ENCODE measurements at regions not wholly inside any gene's neighbourhood (a gene's known extent, or its start where the extent isn't known, plus 50 kb on each side); places are given as distances from the start of the nearest gene placed in this dataset.

DNA sequence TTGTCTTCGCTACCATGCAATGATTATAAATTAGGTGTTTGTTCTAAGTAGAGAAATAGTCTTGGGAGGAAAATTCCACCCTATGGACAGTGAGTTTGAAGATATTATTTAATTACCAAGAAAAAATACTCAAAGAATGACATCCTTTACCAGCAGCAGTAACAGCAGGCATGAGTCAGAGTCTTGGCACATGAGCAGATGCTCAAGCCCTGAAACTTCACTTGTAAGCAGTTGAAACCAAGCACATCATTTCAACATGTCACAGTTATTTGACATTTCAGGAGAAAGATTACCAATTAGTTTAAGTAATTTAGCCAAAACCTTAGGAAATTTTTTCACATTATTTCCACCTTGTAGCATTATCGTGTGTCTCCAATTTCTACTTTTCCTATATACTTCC, 99.2 kb downstream of the C12orf50 start:
- TF ChIP-seq, protein P1, sequence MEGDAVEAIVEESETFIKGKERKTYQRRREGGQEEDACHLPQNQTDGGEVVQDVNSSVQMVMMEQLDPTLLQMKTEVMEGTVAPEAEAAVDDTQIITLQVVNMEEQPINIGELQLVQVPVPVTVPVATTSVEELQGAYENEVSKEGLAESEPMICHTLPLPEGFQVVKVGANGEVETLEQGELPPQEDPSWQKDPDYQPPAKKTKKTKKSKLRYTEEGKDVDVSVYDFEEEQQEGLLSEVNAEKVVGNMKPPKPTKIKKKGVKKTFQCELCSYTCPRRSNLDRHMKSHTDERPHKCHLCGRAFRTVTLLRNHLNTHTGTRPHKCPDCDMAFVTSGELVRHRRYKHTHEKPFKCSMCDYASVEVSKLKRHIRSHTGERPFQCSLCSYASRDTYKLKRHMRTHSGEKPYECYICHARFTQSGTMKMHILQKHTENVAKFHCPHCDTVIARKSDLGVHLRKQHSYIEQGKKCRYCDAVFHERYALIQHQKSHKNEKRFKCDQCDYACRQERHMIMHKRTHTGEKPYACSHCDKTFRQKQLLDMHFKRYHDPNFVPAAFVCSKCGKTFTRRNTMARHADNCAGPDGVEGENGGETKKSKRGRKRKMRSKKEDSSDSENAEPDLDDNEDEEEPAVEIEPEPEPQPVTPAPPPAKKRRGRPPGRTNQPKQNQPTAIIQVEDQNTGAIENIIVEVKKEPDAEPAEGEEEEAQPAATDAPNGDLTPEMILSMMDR (IDR thresholded peaks at IDR 0.05) = no peak
- DNase-seq (no peak), ATAC-seq (no peak)
- H3K4me3 ChIP-seq = no peak overlapping the region
- H3K27me3 ChIP-seq (ENCODE audit: low read depth) = no peaks in the 10 kb centered on the region
- H3K4me1 ChIP-seq = no peaks in the 10 kb centered on the region
- intact Hi-C loops (cut with DNase I) = no loop called here
- no peaks in the 10 kb centered on the region for H3K36me3 ChIP-seq
- H3K9me3 ChIP-seq = no peaks in the 10 kb centered on the region
- H3K27ac ChIP-seq = no peak overlapping the region

DNA sequence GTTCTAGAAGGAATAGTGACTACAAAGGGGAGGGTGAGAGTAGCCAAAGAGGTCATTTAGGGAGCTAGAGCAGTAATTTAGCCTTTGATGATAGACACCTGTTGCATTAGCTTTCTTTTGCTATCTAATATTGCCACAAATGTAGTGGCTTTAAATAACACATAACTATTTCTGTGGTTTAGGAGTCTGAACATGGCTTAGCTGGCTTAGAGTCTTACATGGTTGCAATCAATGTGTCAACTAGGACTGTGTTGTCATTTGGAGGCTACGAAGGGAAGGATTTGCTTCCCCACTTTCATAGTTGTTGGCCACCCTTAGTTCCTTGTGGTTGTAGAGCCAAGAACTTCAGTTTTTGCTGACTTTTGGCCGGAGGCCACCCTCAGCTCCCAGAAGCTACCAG, 99.9 kb downstream of the C12orf50 start:
- Histone ChIP-seq H3K4me3 (no peak overlapping the region), H3K4me1 (no peaks in the 10 kb centered on the region), H3K27ac (no peak overlapping the region), H3K36me3 (no peaks in the 10 kb centered on the region), H3K9me3 (no peaks in the 10 kb centered on the region), H3K27me3 (ENCODE audit: low read depth) (no peaks in the 10 kb centered on the region)
- intact Hi-C loops (cut with DNase I) = no loop called here
- DNase-seq = no peak
- TF ChIP-seq, protein P1 (IDR thresholded peaks at IDR 0.05) = no peak
- no peak for ATAC-seq

DNA sequence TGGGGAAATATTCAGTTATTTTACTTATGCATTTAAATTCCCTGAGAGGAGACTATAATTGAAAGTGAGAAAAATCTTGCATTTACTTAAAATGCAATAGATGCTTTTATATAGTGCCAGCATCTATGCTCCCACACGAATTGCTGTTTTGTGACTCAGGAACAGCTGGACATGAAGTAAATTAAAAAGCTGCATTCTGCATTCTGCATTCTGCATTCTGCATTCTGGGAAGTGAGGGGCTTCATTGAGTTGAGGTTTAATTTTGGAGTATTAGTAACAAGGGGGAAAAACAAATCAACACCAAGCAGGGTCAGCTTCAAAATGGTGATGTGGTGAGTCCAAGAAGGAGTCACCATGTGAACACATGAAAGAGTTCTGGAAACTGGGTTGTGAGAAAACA, 101.2 kb downstream of the C12orf50 start:
- Histone ChIP-seq H3K36me3 (no peaks in the 10 kb centered on the region), H3K9me3 (no peaks in the 10 kb centered on the region), H3K27me3 (ENCODE audit: low read depth) (no peaks in the 10 kb centered on the region), H3K4me1 (no peaks in the 10 kb centered on the region), H3K4me3 (no peak overlapping the region), H3K27ac (no peak overlapping the region)
- TF ChIP-seq, protein P1 (IDR thresholded peaks at IDR 0.05) = no peak
- ATAC-seq (no peak), DNase-seq (no peak)
- intact Hi-C loops (cut with DNase I) = no loop called here

DNA sequence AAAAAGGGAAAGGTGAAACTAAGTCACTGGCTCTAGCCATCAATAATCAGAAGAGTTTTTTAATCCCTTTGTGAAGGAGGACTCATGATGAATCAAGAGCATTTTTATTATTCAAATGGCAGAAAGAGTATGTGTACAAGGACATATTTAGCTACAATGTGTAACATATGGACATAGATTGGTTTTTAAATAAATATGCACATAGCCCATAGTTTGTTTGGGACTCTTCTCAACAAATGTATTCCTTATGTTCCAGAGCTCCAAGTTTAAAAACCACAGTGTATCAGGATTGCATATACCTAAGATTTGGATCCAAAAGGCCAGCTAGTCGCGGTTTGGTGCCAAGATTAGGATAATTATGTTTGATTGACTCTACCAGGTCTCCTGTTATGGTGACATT, 104.2 kb downstream of the C12orf50 start:
- Histone ChIP-seq H3K27me3 (ENCODE audit: low read depth) (no peaks in the 10 kb centered on the region), H3K4me1 (no peaks in the 10 kb centered on the region), H3K27ac (no peak overlapping the region), H3K9me3 (no peaks in the 10 kb centered on the region), H3K36me3 (no peaks in the 10 kb centered on the region), H3K4me3 (no peak overlapping the region)
- ATAC-seq (no peak), DNase-seq (no peak)
- intact Hi-C loops (cut with DNase I) = no loop called here
- TF ChIP-seq, protein P1 (IDR thresholded peaks at IDR 0.05) = no peak

DNA sequence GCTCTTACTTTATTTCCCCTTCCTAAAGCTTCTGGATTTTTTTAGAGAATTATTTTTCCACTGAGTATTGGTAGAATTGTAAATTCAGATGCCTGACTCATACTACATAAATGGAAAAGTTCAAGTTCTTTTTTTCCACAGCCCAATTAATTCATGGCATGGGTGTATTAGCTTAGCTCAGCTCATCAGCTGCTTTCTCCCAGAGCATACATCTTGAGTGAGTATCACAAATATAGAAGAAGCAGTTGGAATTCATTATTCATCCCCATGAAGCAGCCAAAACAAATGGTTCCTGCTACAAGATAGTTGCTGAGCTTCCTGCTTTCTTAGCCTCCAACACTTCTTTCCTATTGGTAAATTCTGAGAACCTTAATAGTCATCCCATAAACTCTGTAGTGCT, 105.1 kb downstream of the C12orf50 start:
- TF ChIP-seq, protein P1 (IDR thresholded peaks at IDR 0.05) = no peak
- Histone ChIP-seq H3K4me3 (no peak overlapping the region), H3K4me1 (no peaks in the 10 kb centered on the region), H3K27ac (no peak overlapping the region), H3K27me3 (ENCODE audit: low read depth) (no peaks in the 10 kb centered on the region), H3K9me3 (no peaks in the 10 kb centered on the region), H3K36me3 (no peaks in the 10 kb centered on the region)
- ATAC-seq (no peak), DNase-seq (no peak)
- intact Hi-C loops (cut with DNase I) = no loop called here

DNA sequence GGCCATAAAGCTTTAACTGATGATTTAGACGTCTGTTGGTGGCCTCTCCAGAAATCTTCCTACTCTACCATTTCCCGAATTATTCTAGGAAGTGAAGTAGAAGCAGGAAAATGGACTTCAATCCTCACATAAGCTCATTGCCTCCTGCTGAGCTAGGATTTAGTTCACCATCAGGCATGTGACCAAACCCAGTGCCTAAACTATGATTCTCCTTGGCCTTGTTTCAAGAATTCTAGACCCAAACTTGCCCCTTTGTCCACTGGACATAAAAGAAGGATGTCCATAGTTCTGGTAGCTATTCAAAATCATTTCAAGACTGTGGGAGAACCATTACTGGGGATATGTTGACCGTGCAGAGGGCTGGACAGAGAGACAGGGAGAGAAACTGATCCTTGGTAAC, 105.8 kb downstream of the C12orf50 start:
- no peaks in the 10 kb centered on the region for H3K36me3 ChIP-seq
- no peak overlapping the region for H3K27ac ChIP-seq
- no peaks in the 10 kb centered on the region for H3K9me3 ChIP-seq
- DNase-seq (no peak), ATAC-seq (no peak)
- H3K27me3 ChIP-seq (ENCODE audit: low read depth) = no peaks in the 10 kb centered on the region
- intact Hi-C loops (cut with DNase I) = no loop called here
- no peak overlapping the region for H3K4me3 ChIP-seq
- no peaks in the 10 kb centered on the region for H3K4me1 ChIP-seq
- TF ChIP-seq, protein P1 (IDR thresholded peaks at IDR 0.05) = no peak
